ES-I3 (cell line): ENCODE measurements at regions not wholly inside any gene's neighbourhood (a gene's known extent, or its start where the extent isn't known, plus 50 kb on each side); places are given as distances from the start of the nearest gene placed in this dataset.
"Not testable (repeated sequence)": the region's sequence is repeated elsewhere in the genome, so short reads cannot be mapped to it uniquely, and the experiment has no call there.

ENCODE experiments used
- H3K36me3 ChIP-seq: 2 replicates; pipeline ENCODE4 v1.6.1; 2013; ENCODE audit warnings: mild to moderate bottlenecking, low read length, control low read depth, moderate library complexity; ENCODE audit not compliant: insufficient read depth
- H3K4me1 ChIP-seq: 2 replicates; pipeline ENCODE4 v1.6.1; 2013; ENCODE audit warnings: mild to moderate bottlenecking, control low read depth, low read length; ENCODE audit not compliant: insufficient read depth
- H3K9ac ChIP-seq: 2 replicates; pipeline ENCODE4 v1.6.1; 2013; ENCODE audit warnings: low read depth, mild to moderate bottlenecking, low read length, moderate library complexity
- H3K9me3 ChIP-seq: 2 replicates; pipeline ENCODE4 v1.6.1; 2013; ENCODE audit warnings: mild to moderate bottlenecking, low read length, moderate library complexity; ENCODE audit not compliant: control insufficient read depth, insufficient read depth

- no peak overlapping the region for H3K9ac ChIP-seq
- H3K36me3 ChIP-seq: no peaks in the 10 kb centered on the region
- no peaks in the 10 kb centered on the region for H3K4me1 ChIP-seq
- no peaks in the 10 kb centered on the region; the same call in 1 of the 2 replicates for H3K9me3 ChIP-seq
Observed at GRCh38 chr6:140020207-140020791, 645.9 kb upstream of the CITED2 start.

- Histone ChIP-seq H3K9me3 (peaks cover 2% of the 10 kb centered on the region), H3K9ac (no peak overlapping the region), H3K4me1 (no peaks in the 10 kb centered on the region), H3K36me3 (no peaks in the 10 kb centered on the region)
Observed at GRCh38 chr6:140018588-140018987, 644.1 kb upstream of the CITED2 start.

GRCh38 chr6:140017470-140017869 is 643.0 kb upstream of the CITED2 start:
- Histone ChIP-seq H3K4me1 (no peaks in the 10 kb centered on the region), H3K36me3 (no peaks in the 10 kb centered on the region), H3K9ac (no peak overlapping the region), H3K9me3 (peaks cover 2% of the 10 kb centered on the region)

GRCh38 chr6:140012150-140012549 is 637.7 kb upstream of the CITED2 start:
- no peaks in the 10 kb centered on the region for H3K4me1 ChIP-seq
- no peak overlapping the region for H3K9ac ChIP-seq
- no peaks in the 10 kb centered on the region for H3K36me3 ChIP-seq
- peaks cover 2% of the 10 kb centered on the region; the same call in 1 of the 2 replicates for H3K9me3 ChIP-seq

GRCh38 chr6:140011537-140011936 is 637.1 kb upstream of the CITED2 start:
- peaks cover 2% of the 10 kb centered on the region; the same call in 1 of the 2 replicates for H3K9me3 ChIP-seq
- no peaks in the 10 kb centered on the region for H3K4me1 ChIP-seq
- H3K9ac ChIP-seq: no peak overlapping the region
- no peaks in the 10 kb centered on the region; the same call in 1 of the 2 replicates for H3K36me3 ChIP-seq

DNA sequence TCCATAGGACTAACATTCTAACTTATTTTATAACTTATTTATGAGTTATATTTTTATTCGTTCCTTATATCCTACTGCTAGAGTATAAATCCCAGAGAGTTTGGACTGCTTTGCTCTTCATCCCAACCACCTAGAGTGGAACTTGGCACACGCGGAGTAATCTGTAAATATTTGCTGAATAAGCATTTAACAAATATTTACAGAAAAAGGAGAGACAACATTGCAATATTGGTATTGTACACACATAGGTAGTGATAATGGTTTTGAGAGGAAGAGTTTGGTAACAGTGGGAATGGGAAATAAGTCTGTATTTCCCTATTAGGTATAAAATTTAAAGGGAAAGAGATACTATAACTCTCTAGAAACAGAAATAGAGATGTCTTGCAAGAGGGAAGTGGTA is 634.8 kb upstream of the CITED2 start:
- no peaks in the 10 kb centered on the region for H3K4me1 ChIP-seq
- H3K36me3 ChIP-seq: no peaks in the 10 kb centered on the region; the same call in 1 of the 2 replicates
- no peak overlapping the region for H3K9ac ChIP-seq
- peaks cover 2% of the 10 kb centered on the region; the same call in 1 of the 2 replicates for H3K9me3 ChIP-seq

DNA sequence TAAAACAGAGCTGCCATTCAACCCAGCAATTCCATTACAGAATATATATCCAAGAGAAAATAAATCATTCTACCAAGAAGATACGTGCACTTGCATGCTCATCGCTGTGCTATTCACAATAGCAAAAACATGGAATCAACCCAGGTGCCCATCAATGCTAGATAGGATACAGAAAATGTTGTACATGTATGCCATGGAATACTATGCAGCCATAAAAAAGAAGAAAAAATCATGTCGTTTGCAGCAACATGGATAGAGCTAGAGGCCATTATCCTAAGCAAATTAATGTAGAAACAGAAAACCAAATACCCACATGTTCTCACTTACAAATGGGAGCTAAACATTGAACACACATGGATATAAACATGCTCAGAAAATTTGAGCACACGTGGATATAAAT is 633.1 kb upstream of the CITED2 start:
- no peaks in the 10 kb centered on the region for H3K9me3 ChIP-seq
- H3K36me3 ChIP-seq: no peaks in the 10 kb centered on the region; the same call in 1 of the 2 replicates
- H3K4me1 ChIP-seq: no peaks in the 10 kb centered on the region

DNA sequence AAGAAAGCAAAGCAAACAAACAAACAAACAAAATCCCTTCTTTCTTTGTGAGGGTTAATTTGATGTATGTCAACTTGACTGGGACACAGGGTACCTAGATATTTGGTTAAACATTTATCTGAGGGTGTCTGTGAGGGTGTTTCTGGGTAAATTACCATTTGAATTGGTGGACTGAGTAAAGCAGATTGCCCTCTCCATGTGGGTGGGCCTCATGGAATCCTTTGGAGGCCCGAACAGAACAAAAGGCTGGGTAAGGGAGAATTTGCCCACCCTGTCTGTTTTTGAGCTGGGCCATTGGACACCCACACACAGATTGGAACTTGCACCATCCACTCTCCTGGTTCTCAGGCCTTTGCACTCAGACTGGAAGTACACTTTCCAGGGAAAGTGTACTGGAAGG is 628.8 kb upstream of the CITED2 start:
- Histone ChIP-seq H3K9ac (no peak overlapping the region), H3K9me3 (no peaks in the 10 kb centered on the region), H3K36me3 (no peaks in the 10 kb centered on the region; the same call in 1 of the 2 replicates), H3K4me1 (no peaks in the 10 kb centered on the region)

More for the DNA sequence above, 633.1 kb upstream of the CITED2 start:
- no peak overlapping the region for H3K9ac ChIP-seq

- Histone ChIP-seq H3K36me3 (no peaks in the 10 kb centered on the region; the same call in 1 of the 2 replicates), H3K4me1 (no peaks in the 10 kb centered on the region), H3K9ac (no peak overlapping the region), H3K9me3 (no peaks in the 10 kb centered on the region)
Observed at GRCh38 chr6:140002396-140003022, 628.1 kb upstream of the CITED2 start.

DNA sequence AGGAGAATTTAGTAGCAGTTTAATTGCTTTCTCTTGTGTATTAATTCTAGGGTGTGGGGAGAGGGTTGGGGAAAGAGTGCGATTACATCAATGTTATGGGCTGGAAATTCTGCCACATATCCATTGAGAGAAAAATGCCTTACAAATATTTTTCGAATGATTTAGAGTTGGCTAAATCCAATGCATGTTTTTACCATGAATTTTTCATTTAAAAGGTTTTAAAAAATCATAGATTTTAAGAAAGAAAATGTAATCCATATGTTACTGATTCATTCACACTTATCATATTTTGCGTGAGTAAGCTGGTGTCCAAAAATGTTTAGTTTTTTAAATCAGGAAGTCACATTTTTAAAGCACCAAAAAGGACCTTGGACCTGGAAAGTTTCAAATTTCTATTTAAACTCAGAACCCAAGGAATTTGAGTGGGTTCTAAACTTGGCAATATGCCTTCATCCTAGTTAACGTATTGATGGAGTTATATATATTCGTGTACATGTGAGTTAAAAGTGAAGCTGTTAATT is 627.4 kb upstream of the CITED2 start:
- no peak overlapping the region for H3K9ac ChIP-seq
- H3K4me1 ChIP-seq: no peaks in the 10 kb centered on the region
- H3K36me3 ChIP-seq: no peaks in the 10 kb centered on the region; the same call in 1 of the 2 replicates
- H3K9me3 ChIP-seq: no peaks in the 10 kb centered on the region

DNA sequence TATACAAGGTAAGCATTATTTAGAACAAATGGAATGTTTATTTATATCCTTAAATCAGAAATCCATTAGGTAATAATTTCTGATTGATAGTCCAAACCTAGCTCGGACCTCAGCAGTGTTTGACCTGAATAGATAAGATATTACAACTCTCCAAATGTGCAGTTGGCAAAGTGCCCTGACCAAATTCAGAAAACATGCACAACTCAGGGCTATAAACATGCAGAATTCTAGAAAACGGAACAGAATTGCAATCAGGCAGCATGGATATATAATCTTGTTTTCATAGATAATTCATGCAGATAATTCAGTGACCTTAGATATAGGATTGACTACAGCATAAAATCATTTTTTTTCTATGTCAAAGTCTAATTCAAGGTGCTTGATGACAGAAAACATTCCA is 626.6 kb upstream of the CITED2 start:
- no peaks in the 10 kb centered on the region for H3K4me1 ChIP-seq
- no peaks in the 10 kb centered on the region for H3K9me3 ChIP-seq
- H3K36me3 ChIP-seq: no peaks in the 10 kb centered on the region
- H3K9ac ChIP-seq: no peak overlapping the region

- not testable (repeated sequence) for H3K36me3 ChIP-seq, H3K9me3 ChIP-seq, H3K9ac ChIP-seq, H3K4me1 ChIP-seq
Observed at GRCh38 chr6:139999661-140000060, 625.2 kb upstream of the CITED2 start.

- H3K9me3 ChIP-seq, H3K36me3 ChIP-seq, H3K9ac ChIP-seq, H3K4me1 ChIP-seq: not testable (repeated sequence)
Observed at GRCh38 chr6:139998478-139998877, 624.0 kb upstream of the CITED2 start.

- 0 out of 2 replicates have a peak, but pooled peaks cover 1% of the 10 kb centered on the region for H3K4me1 ChIP-seq
- no peaks in the 10 kb centered on the region for H3K36me3 ChIP-seq
- no peak overlapping the region for H3K9ac ChIP-seq
- H3K9me3 ChIP-seq: no peaks in the 10 kb centered on the region; the same call in 1 of the 2 replicates
Observed at GRCh38 chr6:139996253-139996834, 621.9 kb upstream of the CITED2 start.

DNA sequence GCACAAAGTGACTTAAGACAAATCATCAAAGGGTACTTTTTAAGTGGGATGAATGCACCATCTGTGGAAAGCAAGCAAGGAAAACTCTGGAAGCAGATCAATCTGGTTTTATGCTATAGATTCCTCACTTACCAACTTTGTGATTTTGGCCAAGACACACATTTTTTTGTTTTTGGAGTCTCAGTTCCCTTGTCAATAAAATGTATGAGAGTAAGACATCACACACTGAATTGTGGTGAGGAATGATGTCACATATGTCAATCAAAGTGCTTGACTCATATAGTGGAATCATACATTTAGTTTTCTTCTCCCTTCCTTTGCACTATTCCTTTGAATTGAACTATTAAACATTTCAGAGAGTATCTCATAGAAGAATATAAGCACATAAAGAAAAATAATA is 620.5 kb upstream of the CITED2 start:
- Histone ChIP-seq H3K4me1 (0 out of 2 replicates have a peak, but pooled peaks cover 4% of the 10 kb centered on the region), H3K36me3 (no peaks in the 10 kb centered on the region), H3K9ac (no peak overlapping the region), H3K9me3 (no peaks in the 10 kb centered on the region; the same call in 1 of the 2 replicates)
